ENCODE measurements at regions not wholly inside any gene's neighbourhood (a gene's known extent, or its start where the extent isn't known, plus 50 kb on each side); places are given as distances from the start of the nearest gene placed in this dataset.

GRCh38 chr14:58822856-58823255 lies 185.1 kb downstream of the DACT1 start:
- Histone ChIP-seq H3K27me3 (ENCODE audit: control insufficient read depth in 1 of 2, insufficient read depth in 2 of 2, low read length in 2 of 2) (no peaks in the 10 kb centered on the region), H3K79me2 (ENCODE audit: insufficient read depth, low read length) (no peaks in the 10 kb centered on the region), H3K4me2 (ENCODE audit: low read depth, low read length) (no peak overlapping the region), H3K4me1 (ENCODE audit: insufficient read depth, low read length) (no peaks in the 10 kb centered on the region), H3K36me3 (replicated peaks in 1 of 2; ENCODE audit: control insufficient read depth in 1 of 2, insufficient read depth in 2 of 2, low read length in 2 of 2) (no peaks in the 10 kb centered on the region), H3K27ac (ENCODE audit: extremely low read length, insufficient read depth, low read length) (no peak overlapping the region), H3K4me3 (replicated peaks in 1 of 3; ENCODE audit: insufficient read depth in 1 of 3, low read depth in 2 of 3, low read length in 3 of 3) (no peak overlapping the region), H3K9me3 (ENCODE audit: low read length) (0 out of 2 replicates have a peak, but pooled peaks cover 7% of the 10 kb centered on the region), H4K20me1 (ENCODE audit: insufficient read depth, low read length) (no peaks in the 10 kb centered on the region), H3K9ac (ENCODE audit: insufficient read depth, low read depth, low read length) (no peak overlapping the region), H2AFZ (ENCODE audit: low read length) (no peak overlapping the region)
- BruUV-seq (replicated peaks) = no TSS peak
- intact Hi-C loops (cut with micrococcal nuclease; ENCODE audit: unreplicated experiment) (no loop called here), in situ Hi-C loops (cut with HindIII; ENCODE audit: extremely low pct_ligation_motif_present, low pct_unique_long_range_greater_than_20kb) (no loop called here)
- ChIA-PET CTCF (ENCODE audit: low intra/inter-chr PET ratio, low total read pairs) (no interaction called here), POLR2A (no interaction called here)
- WGBS (ENCODE audit: low lambda C conversion rate) = 42% methylated on average over 2 of the region's 2 CpGs
- no peak for TF ChIP-seq GPN1 (CRISPR knock-in tag; IDR thresholded peaks at IDR 0.05; ENCODE audit: borderline replicate concordance)
- TF ChIP-seq ELF4 (CRISPR knock-in tag; IDR thresholded peaks at IDR 0.05; ENCODE audit: borderline replicate concordance) = no peak
- no peak for TF ChIP-seq KDM4B (CRISPR knock-in tag; IDR thresholded peaks at IDR 0.05)
- TF ChIP-seq MYPOP (CRISPR knock-in tag; IDR thresholded peaks at IDR 0.05) = no peak
- FAIRE-seq (no peak), DNase-seq (ENCODE audit: low spot score) (no peak), ATAC-seq (no peak)

GRCh38 chr14:58823312-58823711 lies 185.6 kb downstream of the DACT1 start:
- no peaks in the 10 kb centered on the region for H3K4me1 ChIP-seq (ENCODE audit: insufficient read depth, low read length)
- H3K79me2 ChIP-seq (ENCODE audit: insufficient read depth, low read length) = no peaks in the 10 kb centered on the region
- no peak overlapping the region for H3K4me2 ChIP-seq (ENCODE audit: low read depth, low read length)
- BruUV-seq (replicated peaks) = no TSS peak
- no peaks in the 10 kb centered on the region for H3K36me3 ChIP-seq (replicated peaks in 1 of 2; ENCODE audit: control insufficient read depth in 1 of 2, insufficient read depth in 2 of 2, low read length in 2 of 2)
- no peaks in the 10 kb centered on the region for H4K20me1 ChIP-seq (ENCODE audit: insufficient read depth, low read length)
- in situ Hi-C loops (cut with HindIII; ENCODE audit: extremely low pct_ligation_motif_present, low pct_unique_long_range_greater_than_20kb) (no loop called here), intact Hi-C loops (cut with micrococcal nuclease; ENCODE audit: unreplicated experiment) (no loop called here)
- CTCF ChIA-PET (ENCODE audit: low intra/inter-chr PET ratio, low total read pairs) = no interaction called here
- ATAC-seq (no peak), FAIRE-seq (no peak), DNase-seq (ENCODE audit: low spot score) (no peak)
- H3K9me3 ChIP-seq (ENCODE audit: low read length) = 0 out of 2 replicates have a peak, but pooled peaks cover 7% of the 10 kb centered on the region
- no peaks in the 10 kb centered on the region for H3K27me3 ChIP-seq (ENCODE audit: control insufficient read depth in 1 of 2, insufficient read depth in 2 of 2, low read length in 2 of 2)
- H2AFZ ChIP-seq (ENCODE audit: low read length) = no peak overlapping the region
- no peak overlapping the region for H3K9ac ChIP-seq (ENCODE audit: insufficient read depth, low read depth, low read length)
- H3K4me3 ChIP-seq (replicated peaks in 1 of 3; ENCODE audit: insufficient read depth in 1 of 3, low read depth in 2 of 3, low read length in 3 of 3) = no peak overlapping the region
- POLR2A ChIA-PET = no interaction called here
- 3% methylated on average over 2 of the region's 2 CpGs for WGBS (ENCODE audit: low lambda C conversion rate)
- H3K27ac ChIP-seq (ENCODE audit: extremely low read length, insufficient read depth, low read length) = no peak overlapping the region
- TF ChIP-seq NKX3-1 (CRISPR knock-in tag; IDR thresholded peaks at IDR 0.05) = no peak
- no peak for TF ChIP-seq ZNF678 (CRISPR knock-in tag; IDR thresholded peaks at IDR 0.05)
- TF ChIP-seq REST (IDR thresholded peaks at IDR 0.05; ENCODE audit: borderline replicate concordance in 1 of 2, low read depth in 1 of 2, low read length in 2 of 2) = no peak
- TF ChIP-seq PRPF4 (IDR thresholded peaks at IDR 0.05; ENCODE audit: low read depth, low read length, poor library complexity, severe bottlenecking) = no peak
- no peak for TF ChIP-seq ERF (CRISPR knock-in tag; IDR thresholded peaks at IDR 0.05)
- TF ChIP-seq SRSF1 (optimal IDR thresholded peaks at IDR 0.05; ENCODE audit: low read depth, low read length) = no peak
- no peak for TF ChIP-seq NCOR1 (IDR thresholded peaks at IDR 0.05; ENCODE audit: borderline replicate concordance, low read length)
- no peak for TF ChIP-seq NCOA2 (CRISPR knock-in tag; IDR thresholded peaks at IDR 0.05)
- TF ChIP-seq ZFP37 (CRISPR knock-in tag; IDR thresholded peaks at IDR 0.05; ENCODE audit: borderline replicate concordance) = no peak
- TF ChIP-seq SNRNP70 (IDR thresholded peaks at IDR 0.05; ENCODE audit: low read depth, low read length) = no peak

Measured in HepG2 (cell line).